ENCODE measurements at regions not wholly inside any gene's neighbourhood (a gene's known extent, or its start where the extent isn't known, plus 50 kb on each side); places are given as distances from the start of the nearest gene placed in this dataset.
"Not testable (repeated sequence)": the region's sequence is repeated elsewhere in the genome, so short reads cannot be mapped to it uniquely, and the experiment has no call there.

DNA sequence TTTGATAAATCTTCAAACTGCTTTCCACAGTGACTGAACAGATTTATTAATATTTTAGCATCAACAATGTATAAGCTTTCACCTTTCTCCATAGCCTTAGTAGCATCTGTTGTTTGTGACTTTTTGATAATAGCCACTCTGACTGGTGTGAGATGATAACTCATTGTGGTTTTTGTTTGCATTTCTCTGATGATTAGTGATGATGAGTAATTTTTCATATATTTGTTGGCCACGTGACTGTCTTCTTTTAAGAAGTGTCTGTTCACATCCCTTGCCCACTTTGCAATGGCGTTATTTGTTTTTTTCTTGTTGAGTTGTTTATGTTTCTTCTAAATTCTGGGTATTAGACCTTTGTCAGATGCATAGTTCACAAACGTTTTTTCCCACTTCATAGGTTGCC, 952.9 kb downstream of the TRIB2 start:
- no peak for TF ChIP-seq JUND (IDR thresholded peaks at IDR 0.05; ENCODE audit: low read depth)
- DNase-seq (ENCODE audit: low read depth in 1 of 2, low spot score in 1 of 2), result no peak
- in situ Hi-C loops (cut with HindIII; ENCODE audit: low pct_unique_long_range_greater_than_20kb, low sequenced_read_pairs), result no loop called here

DNA sequence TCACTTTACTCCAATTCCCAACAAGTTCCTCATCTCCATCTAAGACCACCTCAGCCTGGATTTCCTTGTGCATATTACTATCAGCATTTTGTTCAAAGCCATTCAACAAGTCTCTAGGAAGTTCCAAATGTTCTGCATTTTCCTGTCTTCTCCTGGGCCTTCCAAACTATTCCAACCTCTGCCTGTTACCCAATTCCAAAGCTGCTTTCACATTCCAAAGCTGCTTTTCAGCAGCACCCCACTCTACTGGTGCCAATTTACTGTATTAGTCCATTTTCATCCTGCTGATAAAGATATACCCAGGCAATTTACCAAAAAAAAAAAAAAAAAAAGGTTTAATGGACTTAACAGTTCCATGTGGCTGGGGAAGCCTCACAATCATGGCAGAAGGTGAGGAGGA, 957.1 kb downstream of the TRIB2 start:
- DNase-seq (ENCODE audit: low read depth in 1 of 2, low spot score in 1 of 2); in situ Hi-C loops (cut with HindIII; ENCODE audit: low pct_unique_long_range_greater_than_20kb, low sequenced_read_pairs): not testable (repeated sequence)

DNA sequence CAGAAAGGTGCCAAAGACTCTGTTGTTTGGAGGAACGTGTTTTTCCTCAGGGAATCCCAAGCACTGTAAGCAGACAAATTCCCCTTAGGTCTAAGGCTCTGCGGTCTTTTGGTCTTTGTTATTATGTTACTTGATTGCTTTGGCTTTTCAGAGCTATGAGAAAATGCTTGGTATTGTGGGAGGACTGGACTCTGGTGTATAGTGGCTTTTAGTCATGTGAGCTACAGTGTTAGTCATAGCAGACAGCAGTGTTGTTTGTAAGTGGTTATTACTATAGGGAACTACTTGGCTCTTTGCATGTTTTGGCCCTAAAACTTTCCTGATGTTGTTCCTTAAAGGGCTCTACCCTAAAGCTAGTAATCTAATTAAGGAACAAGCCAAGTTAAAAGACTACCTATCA, 956.2 kb upstream of the LRATD1 start:
- in situ Hi-C loops (cut with HindIII; ENCODE audit: low pct_unique_long_range_greater_than_20kb, low sequenced_read_pairs), result no loop called here
- TF ChIP-seq JUND (IDR thresholded peaks at IDR 0.05; ENCODE audit: low read depth), result no peak
- no peak for DNase-seq (ENCODE audit: low read depth in 1 of 2, low spot score in 1 of 2)

DNA sequence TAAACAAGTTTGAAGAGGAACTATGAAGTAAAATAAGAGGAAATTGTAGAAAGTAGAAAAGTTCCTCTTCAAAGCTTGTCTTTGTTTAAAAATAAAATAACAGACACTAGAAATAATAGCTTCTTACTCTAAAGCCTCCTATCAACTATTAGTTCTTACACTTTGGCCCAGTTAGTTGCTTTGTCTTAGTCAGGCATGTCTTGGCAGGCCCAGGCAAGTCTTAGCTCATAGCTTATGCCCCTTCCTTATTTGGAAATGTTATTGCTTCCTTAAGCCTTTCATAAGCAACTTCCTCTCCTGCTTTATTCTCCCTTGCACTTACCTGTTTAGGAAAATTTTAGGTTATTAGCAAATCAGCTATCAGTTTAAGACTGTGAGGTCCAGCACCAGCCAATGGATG, 950.6 kb upstream of the LRATD1 start:
- in situ Hi-C loops (cut with HindIII; ENCODE audit: low pct_unique_long_range_greater_than_20kb, low sequenced_read_pairs), result no loop called here
- DNase-seq (ENCODE audit: low read depth in 1 of 2, low spot score in 1 of 2), result no peak
- no peak for TF ChIP-seq JUND (IDR thresholded peaks at IDR 0.05; ENCODE audit: low read depth)

DNA sequence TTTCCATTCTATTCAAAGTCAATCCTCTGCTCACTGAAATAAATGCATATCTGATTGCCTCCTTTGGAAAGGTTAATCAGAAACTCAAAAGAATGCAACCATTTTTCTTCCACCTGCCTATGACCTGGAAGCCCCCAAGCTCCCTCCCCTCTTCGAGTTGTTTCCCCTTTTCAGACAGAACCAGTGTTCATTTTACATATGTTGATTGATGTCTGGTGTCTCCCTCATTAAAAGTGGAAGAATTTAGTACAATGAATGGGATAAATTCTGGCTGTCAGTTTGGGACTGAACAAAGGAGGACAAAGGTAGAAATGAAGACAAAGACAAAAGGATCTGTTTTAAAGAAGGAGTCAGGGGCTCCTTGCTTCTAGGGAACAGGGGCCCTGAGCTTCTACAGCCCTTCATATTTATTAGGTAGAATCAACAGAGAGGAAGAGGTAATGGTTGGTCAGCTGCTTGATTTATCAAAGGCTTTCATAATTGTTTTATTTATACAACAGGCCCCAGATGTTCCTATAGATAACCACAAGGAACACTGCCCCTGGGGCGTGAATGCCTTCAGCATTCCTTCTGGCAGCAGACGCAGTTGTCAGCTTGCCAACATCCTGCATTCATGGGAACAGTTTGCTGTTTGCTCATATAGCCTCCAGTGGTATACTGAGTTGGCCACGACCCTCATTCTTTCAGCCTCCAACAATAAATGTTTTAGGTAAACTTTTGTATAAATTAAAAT, 949.8 kb upstream of the LRATD1 start:
- TF ChIP-seq JUND (IDR thresholded peaks at IDR 0.05; ENCODE audit: low read depth), result no peak
- in situ Hi-C loops (cut with HindIII; ENCODE audit: low pct_unique_long_range_greater_than_20kb, low sequenced_read_pairs), result no loop called here
- peak in 1 of 2 experiments; percentile 62 for DNase-seq (ENCODE audit: low read depth in 1 of 2, low spot score in 1 of 2)

DNA sequence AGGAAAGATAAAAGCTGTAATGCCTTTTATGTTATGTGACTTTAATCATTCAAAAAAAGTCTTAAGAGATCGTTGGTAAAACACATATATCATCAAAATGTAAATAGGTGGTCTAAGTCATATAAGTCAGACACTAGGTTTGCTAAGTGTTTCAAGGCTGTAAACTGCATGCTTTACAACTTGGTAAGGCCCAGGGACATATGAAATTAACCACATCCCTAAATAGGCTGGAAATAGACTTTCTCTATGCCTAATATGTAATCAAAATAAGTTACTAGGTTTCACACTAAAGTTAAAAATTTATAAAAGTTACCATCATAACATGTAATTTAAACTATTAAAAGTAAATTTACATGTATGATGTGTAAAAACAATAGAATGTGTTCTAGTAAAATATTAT, 946.3 kb upstream of the LRATD1 start:
- no peak for DNase-seq (ENCODE audit: low read depth in 1 of 2, low spot score in 1 of 2)
- in situ Hi-C loops (cut with HindIII; ENCODE audit: low pct_unique_long_range_greater_than_20kb, low sequenced_read_pairs), result no loop called here
- TF ChIP-seq JUND (IDR thresholded peaks at IDR 0.05; ENCODE audit: low read depth), result no peak

DNA sequence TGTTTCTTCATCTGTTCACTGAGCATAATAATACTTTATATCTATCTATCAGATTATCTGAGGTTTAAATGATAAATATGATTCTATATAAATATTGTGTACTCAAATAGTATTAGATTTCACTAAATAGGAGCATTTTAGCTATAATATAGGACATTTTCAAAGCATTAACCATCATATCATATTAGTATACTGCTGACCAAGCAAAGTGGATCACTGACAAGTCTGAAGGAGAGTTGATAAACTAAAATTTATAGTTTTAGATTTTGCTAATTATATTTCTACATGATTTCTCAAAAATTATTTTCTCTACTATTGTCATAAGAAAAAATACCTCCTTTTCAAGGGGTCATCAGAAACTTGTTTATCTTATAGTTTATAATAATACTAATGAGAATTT, 937.8 kb upstream of the LRATD1 start:
- TF ChIP-seq JUND (IDR thresholded peaks at IDR 0.05; ENCODE audit: low read depth), result no peak
- DNase-seq (ENCODE audit: low read depth in 1 of 2, low spot score in 1 of 2), result no peak
- in situ Hi-C loops (cut with HindIII; ENCODE audit: low pct_unique_long_range_greater_than_20kb, low sequenced_read_pairs), result no loop called here

DNA sequence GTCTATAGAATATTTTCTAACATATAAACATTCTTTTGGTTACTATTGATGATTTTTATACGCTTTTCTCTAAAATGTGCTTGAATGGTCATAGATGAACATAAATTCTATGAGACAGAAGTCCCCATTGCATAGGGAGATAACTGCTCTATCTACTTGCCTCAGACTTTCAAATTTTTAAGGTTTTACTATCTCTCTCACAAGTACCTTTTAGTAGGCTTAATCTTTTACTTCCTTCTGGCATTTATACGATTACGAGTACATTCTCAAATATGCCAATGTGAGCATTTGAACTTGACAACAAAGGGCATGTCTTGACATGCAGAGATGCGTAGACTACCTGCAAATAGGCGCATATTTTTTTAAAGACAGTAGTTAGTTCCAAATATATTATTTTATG, 935.9 kb upstream of the LRATD1 start:
- DNase-seq (ENCODE audit: low read depth in 1 of 2, low spot score in 1 of 2), result no peak
- no peak for TF ChIP-seq JUND (IDR thresholded peaks at IDR 0.05; ENCODE audit: low read depth)
- in situ Hi-C loops (cut with HindIII; ENCODE audit: low pct_unique_long_range_greater_than_20kb, low sequenced_read_pairs), result no loop called here

DNA sequence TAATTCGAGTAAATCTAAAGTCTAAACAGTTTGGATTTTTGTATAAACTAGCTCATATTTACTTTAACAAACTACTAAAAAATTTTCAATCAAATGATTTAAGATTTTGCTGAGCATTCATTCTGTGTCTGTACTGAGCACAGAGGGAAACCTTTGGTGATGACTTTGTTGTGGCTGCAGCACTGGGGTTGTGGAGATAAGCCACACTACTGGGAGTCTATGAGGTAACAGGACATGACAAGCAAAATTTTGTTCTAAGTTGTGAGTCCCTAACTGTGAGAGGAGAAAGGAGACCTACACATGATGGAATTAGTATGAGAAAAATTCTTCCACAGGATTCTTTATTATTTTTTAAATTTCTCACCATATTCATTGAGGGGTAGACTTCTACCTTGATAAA, 933.7 kb upstream of the LRATD1 start:
- DNase-seq (ENCODE audit: low read depth in 1 of 2, low spot score in 1 of 2), result no peak
- in situ Hi-C loops (cut with HindIII; ENCODE audit: low pct_unique_long_range_greater_than_20kb, low sequenced_read_pairs), result no loop called here

DNA sequence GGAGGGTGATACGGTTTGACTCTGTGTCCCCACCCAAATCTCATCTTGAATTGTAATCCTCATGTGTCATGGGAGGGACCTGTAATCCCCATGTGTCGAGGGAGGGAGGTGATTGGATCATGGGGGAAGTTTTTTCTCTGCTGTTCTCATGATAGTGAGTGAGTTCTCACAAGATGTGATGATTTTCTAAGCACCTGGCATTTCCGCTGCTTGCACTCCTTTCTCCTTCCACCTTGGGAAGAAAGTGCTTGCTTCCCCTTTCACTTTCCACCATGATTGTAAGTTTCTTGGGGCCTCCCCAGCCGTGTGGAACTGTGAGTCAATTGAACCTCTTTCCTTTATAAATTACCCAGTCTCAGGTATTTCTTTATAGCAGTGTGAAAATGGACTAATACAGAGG, 932.6 kb upstream of the LRATD1 start:
- DNase-seq (ENCODE audit: low read depth in 1 of 2, low spot score in 1 of 2); in situ Hi-C loops (cut with HindIII; ENCODE audit: low pct_unique_long_range_greater_than_20kb, low sequenced_read_pairs): not testable (repeated sequence)

More for the DNA sequence above, 933.7 kb upstream of the LRATD1 start:
- TF ChIP-seq JUND (IDR thresholded peaks at IDR 0.05; ENCODE audit: low read depth), result no peak

DNA sequence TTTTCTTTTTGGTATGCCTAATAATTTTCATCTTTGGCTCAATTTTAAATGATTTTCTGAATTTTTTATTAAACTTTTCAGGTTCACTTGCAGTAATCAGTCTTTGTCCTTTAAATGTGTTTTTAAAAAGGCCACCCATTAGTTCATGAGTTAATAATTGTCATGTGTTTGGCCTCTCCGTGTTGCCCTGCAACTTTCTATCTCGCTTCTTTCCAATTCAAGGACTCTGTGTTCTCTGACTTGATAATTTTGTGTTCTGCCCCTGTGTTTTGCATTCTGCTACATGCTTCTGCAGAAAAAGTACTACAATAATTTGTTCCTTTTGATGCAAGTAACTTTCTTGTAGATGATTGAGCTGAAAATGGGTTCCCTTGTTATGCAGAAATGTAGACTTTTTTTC, 921.4 kb upstream of the LRATD1 start:
- DNase-seq (ENCODE audit: low read depth in 1 of 2, low spot score in 1 of 2), result no peak
- in situ Hi-C loops (cut with HindIII; ENCODE audit: low pct_unique_long_range_greater_than_20kb, low sequenced_read_pairs), result no loop called here
- TF ChIP-seq JUND (IDR thresholded peaks at IDR 0.05; ENCODE audit: low read depth), result no peak

DNA sequence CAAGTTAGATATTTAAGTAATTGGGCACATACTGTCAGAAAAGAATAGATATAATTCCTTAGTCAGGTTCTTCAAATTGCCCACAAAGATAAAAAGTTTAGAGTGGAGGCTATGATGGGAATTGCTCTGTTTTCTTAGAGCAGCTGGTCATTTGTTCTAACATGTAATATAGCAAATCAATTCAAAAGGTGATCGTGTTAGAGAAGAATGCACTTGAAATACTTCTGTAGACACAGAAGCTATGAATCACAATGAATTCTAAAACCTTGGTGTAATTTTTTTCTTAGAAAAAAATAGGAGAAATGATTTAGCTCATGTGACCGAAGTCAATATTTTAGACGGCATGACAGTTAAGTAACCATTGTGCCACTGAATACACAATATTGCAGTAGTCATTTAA, 918.1 kb upstream of the LRATD1 start:
- in situ Hi-C loops (cut with HindIII; ENCODE audit: low pct_unique_long_range_greater_than_20kb, low sequenced_read_pairs), result no loop called here
- no peak for TF ChIP-seq JUND (IDR thresholded peaks at IDR 0.05; ENCODE audit: low read depth)
- no peak for DNase-seq (ENCODE audit: low read depth in 1 of 2, low spot score in 1 of 2)

DNA sequence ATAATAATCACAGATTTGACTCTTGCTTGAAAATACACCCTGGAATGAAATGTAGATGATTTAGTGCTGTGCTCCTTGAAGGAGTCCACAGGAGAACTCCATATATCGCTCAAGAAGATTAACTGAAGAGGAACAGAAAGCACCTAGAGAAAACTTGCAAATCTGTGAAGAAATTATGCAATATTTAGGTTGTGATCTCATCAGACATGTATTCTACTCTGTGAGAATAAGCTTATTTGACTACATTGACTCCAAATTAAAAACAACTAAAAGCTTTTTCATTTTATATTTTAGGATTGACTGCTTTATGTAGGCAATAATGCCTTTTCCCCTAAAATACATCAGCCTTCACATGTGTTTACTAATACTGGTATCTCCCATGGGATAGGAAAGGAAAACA, 906.6 kb upstream of the LRATD1 start:
- in situ Hi-C loops (cut with HindIII; ENCODE audit: low pct_unique_long_range_greater_than_20kb, low sequenced_read_pairs), result no loop called here

DNA sequence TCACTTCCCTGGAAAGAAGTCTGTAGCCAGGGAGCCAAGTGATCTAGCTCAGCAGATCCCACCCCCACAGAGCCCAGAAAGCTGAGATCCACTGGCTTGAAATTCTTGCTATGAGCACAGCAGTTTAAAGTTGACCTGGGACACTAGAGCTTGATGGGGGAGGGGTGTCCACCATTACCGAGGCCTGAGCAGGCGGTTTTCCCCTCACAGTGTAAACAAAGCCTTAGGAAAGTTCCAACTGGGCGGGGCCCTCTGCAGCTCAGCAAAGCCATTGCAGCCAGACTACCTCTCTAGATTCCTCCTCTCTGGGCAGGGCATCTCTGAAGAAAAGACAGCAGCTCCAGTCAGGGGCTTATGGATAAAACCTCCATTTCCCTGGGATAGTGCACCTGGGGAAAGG, 887.2 kb upstream of the LRATD1 start:
- in situ Hi-C loops (cut with HindIII; ENCODE audit: low pct_unique_long_range_greater_than_20kb, low sequenced_read_pairs), result no loop called here
- DNase-seq (ENCODE audit: low read depth in 1 of 2, low spot score in 1 of 2), result peak in 1 of 2 experiments; percentile 20
- TF ChIP-seq JUND (IDR thresholded peaks at IDR 0.05; ENCODE audit: low read depth), result no peak

More for the DNA sequence above, 906.6 kb upstream of the LRATD1 start:
- DNase-seq (ENCODE audit: low read depth in 1 of 2, low spot score in 1 of 2), result no peak
- TF ChIP-seq JUND (IDR thresholded peaks at IDR 0.05; ENCODE audit: low read depth), result no peak
